ENCODE measurements at regions not wholly inside any gene's neighbourhood (a gene's known extent, or its start where the extent isn't known, plus 50 kb on each side); places are given as distances from the start of the nearest gene placed in this dataset.
"Not testable (repeated sequence)": the region's sequence is repeated elsewhere in the genome, so short reads cannot be mapped to it uniquely, and the experiment has no call there.

DNA sequence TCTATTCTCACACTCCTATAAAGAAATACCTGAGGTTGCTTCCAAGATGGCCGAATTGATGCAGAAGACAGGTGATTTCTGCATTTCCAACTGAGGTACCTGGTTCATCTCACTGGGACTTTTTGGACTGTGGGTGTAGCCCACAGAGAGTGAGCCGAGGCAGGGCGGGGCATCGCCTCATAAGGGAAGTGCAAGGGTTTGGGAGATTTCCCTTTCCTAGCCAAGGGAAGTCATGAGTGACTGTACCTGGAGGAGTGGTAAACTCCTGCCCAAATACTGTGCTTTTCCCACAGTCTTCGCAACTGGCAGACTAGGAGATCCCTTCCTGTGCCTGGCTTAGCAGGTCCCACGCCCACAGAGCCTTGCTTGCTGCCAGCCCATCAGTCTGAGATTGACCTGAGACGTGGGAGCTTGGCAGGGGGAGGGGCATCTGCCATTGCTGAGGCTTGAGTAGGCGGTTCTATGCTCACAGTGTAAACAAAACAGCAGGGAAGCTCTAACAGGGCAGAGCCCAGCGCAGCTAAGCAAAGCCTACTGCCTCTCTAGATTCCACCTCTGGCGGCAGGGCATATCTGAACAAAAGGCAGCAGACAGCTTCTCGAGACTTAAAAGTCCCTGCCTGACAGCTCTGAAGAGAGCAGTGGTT lies 152.2 kb downstream of the ARL4A start:
- CTCF ChIA-PET: no interaction called here
- H3K27me3 Mint-ChIP-seq: peaks cover 3 to 8% of the 10 kb centered on the region in 2 donors
- H3K27ac ChIP-seq (ENCODE audit: low read depth, low read length): no peak overlapping the region
- H3K9me3 ChIP-seq (ENCODE audit: low read length): no peaks in the 10 kb centered on the region
- no peaks in the 10 kb centered on the region for H3K36me3 ChIP-seq (ENCODE audit: insufficient read depth, low read length)
- POLR2A ChIA-PET: no interaction called here
- H3K36me3 Mint-ChIP-seq: peaks cover 0 to 16% (median 0%) of the 10 kb centered on the region in 3 donors
- no peaks in the 10 kb centered on the region for H3K4me1 Mint-ChIP-seq
- H3K4me3 ChIP-seq (ENCODE audit: low read length): no peak overlapping the region
- no peak overlapping the region for H3K27ac Mint-ChIP-seq
- no peak for DNase-seq
- H3K4me1 ChIP-seq (ENCODE audit: insufficient read depth, low read length): no peaks in the 10 kb centered on the region
- no peak overlapping the region for H3K4me3 Mint-ChIP-seq
- peaks cover 0 to 24% (median 19%) of the 10 kb centered on the region in 5 donors for H3K9me3 Mint-ChIP-seq
- no peaks in the 10 kb centered on the region for H3K27me3 ChIP-seq (ENCODE audit: insufficient read depth, low read length, poor library complexity, severe bottlenecking)

DNA sequence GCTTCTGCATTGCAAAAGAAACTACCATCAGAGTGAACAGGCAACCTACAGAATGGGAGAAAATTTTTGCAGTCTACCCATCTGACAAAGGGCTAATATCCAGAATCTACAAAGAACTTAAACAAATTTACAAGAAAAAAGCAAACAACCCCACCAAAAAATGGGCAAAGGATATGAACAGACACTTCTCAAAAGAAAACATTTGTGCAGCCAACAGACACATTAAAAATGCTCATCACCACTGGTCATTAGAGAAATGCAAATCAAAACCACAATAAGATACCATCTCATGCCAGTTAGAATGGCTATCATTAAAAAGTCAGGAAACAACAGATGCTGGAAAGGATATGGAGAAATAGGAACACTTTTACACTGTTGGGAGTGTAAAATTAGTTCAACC lies 157.3 kb downstream of the ARL4A start:
- peaks cover 14 to 36% (median 32%) of the 10 kb centered on the region in 5 donors for H3K9me3 Mint-ChIP-seq
- H3K27ac Mint-ChIP-seq; CTCF ChIA-PET; H3K27me3 Mint-ChIP-seq; H3K36me3 ChIP-seq (ENCODE audit: insufficient read depth, low read length); DNase-seq; POLR2A ChIA-PET; H3K4me1 Mint-ChIP-seq; H3K4me3 Mint-ChIP-seq; H3K4me3 ChIP-seq (ENCODE audit: low read length); H3K9me3 ChIP-seq (ENCODE audit: low read length); H3K27ac ChIP-seq (ENCODE audit: low read depth, low read length); H3K4me1 ChIP-seq (ENCODE audit: insufficient read depth, low read length); H3K27me3 ChIP-seq (ENCODE audit: insufficient read depth, low read length, poor library complexity, severe bottlenecking): not testable (repeated sequence)
- peaks cover 0 to 17% (median 0%) of the 10 kb centered on the region in 3 donors for H3K36me3 Mint-ChIP-seq

DNA sequence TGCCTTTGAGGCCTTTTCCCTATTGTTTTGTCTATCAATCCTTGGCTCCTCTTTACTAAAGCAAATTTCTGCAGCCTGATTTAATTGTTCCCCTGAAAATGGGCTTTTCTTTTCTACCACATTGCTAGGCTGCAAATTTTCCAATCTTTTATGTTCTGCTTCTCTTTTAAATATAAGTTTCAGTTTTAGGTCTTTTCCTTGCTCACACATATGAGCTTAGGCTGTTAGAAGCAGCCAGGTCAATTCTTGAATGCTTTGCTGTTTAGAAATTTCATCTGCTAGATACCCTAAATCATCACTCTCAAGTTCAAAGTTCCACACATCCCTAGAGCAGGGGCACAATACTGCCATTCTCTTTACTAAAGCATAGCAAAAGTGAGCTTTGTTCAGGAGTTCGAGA lies 159.6 kb downstream of the ARL4A start:
- Histone ChIP-seq H3K4me1 (ENCODE audit: insufficient read depth, low read length) (no peaks in the 10 kb centered on the region), H3K36me3 (ENCODE audit: insufficient read depth, low read length) (no peaks in the 10 kb centered on the region), H3K27me3 (ENCODE audit: insufficient read depth, low read length, poor library complexity, severe bottlenecking) (no peaks in the 10 kb centered on the region), H3K9me3 (ENCODE audit: low read length) (no peaks in the 10 kb centered on the region), H3K4me3 (ENCODE audit: low read length) (no peak overlapping the region), H3K27ac (ENCODE audit: low read depth, low read length) (no peak overlapping the region)
- H3K4me3 Mint-ChIP-seq: no peak overlapping the region
- H3K27me3 Mint-ChIP-seq: peaks cover 0 to 3% of the 10 kb centered on the region in 2 donors
- DNase-seq: no peak
- peaks cover 14 to 36% (median 32%) of the 10 kb centered on the region in 5 donors for H3K9me3 Mint-ChIP-seq
- no peaks in the 10 kb centered on the region for H3K4me1 Mint-ChIP-seq
- no peak overlapping the region for H3K27ac Mint-ChIP-seq
- H3K36me3 Mint-ChIP-seq: peaks cover 0 to 17% (median 0%) of the 10 kb centered on the region in 3 donors
- ChIA-PET CTCF (no interaction called here), POLR2A (no interaction called here)

DNA sequence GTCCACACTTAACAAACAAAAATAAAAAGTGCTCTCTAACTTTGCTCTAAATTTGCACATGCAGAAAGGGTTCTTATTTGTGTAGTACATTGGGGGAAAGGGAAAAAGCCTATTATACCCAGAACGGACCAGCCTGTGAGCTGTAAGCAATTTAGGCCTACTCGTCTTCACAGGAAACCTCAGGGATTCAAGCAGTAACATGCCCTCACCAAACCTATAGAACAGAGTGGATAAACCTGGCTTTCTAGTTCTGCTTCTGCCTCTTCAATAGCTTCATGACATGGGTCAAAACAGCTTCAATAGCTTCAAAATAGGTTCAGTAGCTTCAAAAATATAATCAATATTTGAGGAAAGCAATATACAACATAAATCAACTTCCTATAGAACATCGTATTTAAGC lies 163.7 kb downstream of the ARL4A start:
- Mint-ChIP-seq H3K27me3 (peaks cover 0 to 1% of the 10 kb centered on the region in 2 donors), H3K9me3 (peaks cover 5 to 8% (median 7%) of the 10 kb centered on the region in 5 donors), H3K36me3 (no peaks in the 10 kb centered on the region), H3K4me3 (no peak overlapping the region), H3K27ac (peak overlapping the region in 1 of 8 donors; percentile 35), H3K4me1 (no peaks in the 10 kb centered on the region)
- Histone ChIP-seq H3K27ac (ENCODE audit: low read depth, low read length) (no peak overlapping the region), H3K9me3 (ENCODE audit: low read length) (no peaks in the 10 kb centered on the region), H3K36me3 (ENCODE audit: insufficient read depth, low read length) (no peaks in the 10 kb centered on the region), H3K4me1 (ENCODE audit: insufficient read depth, low read length) (no peaks in the 10 kb centered on the region), H3K27me3 (ENCODE audit: insufficient read depth, low read length, poor library complexity, severe bottlenecking) (no peaks in the 10 kb centered on the region), H3K4me3 (ENCODE audit: low read length) (no peak overlapping the region)
- no peak for DNase-seq
- CTCF ChIA-PET: interaction anchor here (0.6 kb wide), 1 partner anchor 188 kb away, joined by 3 read pairs; no protein-coding TSS in a partner anchor
- POLR2A ChIA-PET: no interaction called here

DNA sequence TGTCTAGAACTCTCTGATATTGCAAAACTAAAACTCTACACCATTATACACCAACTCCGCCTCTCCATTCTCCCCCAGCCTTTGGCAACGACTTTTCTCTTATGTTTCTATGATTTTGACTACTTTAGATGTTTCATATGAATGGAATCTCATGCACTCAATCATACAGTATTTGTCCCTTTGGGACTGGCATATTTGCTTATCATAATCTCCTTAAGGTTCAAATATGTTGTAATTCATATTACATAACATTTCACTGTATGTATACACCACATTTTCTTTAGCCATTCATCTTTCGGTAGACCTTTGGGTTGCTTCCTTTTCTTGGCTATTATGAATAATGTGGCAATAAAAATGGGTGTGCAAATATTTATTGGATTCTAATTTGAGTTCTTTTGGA lies 164.4 kb downstream of the ARL4A start:
- Histone ChIP-seq H3K27me3 (ENCODE audit: insufficient read depth, low read length, poor library complexity, severe bottlenecking) (no peaks in the 10 kb centered on the region), H3K4me1 (ENCODE audit: insufficient read depth, low read length) (no peaks in the 10 kb centered on the region), H3K27ac (ENCODE audit: low read depth, low read length) (no peak overlapping the region), H3K9me3 (ENCODE audit: low read length) (no peaks in the 10 kb centered on the region), H3K4me3 (ENCODE audit: low read length) (no peak overlapping the region), H3K36me3 (ENCODE audit: insufficient read depth, low read length) (no peaks in the 10 kb centered on the region)
- ChIA-PET CTCF (no interaction called here), POLR2A (no interaction called here)
- Mint-ChIP-seq H3K4me3 (no peak overlapping the region), H3K27ac (no peak overlapping the region), H3K36me3 (no peaks in the 10 kb centered on the region), H3K4me1 (no peaks in the 10 kb centered on the region), H3K9me3 (peaks cover 5 to 8% (median 7%) of the 10 kb centered on the region in 5 donors), H3K27me3 (peaks cover 0 to 1% of the 10 kb centered on the region in 2 donors)
- no peak for DNase-seq

DNA sequence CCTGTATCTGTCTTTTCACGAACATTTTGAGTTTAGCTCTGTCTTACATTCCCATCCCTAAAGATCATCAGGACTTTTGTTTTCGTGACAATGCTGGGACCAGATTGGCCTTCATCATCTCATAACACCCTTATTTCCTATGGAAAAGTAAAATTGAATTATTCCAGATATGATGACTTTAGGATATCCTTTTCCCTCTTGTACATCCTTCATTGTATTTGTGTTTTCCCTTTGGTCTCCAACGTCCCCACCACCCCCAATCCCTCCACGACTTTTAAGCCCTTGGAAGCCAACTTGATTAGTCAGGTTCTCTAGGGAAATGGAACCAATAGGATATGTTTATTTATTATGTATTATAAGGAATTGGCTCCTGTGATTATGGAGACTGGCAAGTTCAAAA lies 167.6 kb downstream of the ARL4A start:
- no peaks in the 10 kb centered on the region for H3K36me3 Mint-ChIP-seq
- no peak overlapping the region for H3K4me3 Mint-ChIP-seq
- Histone ChIP-seq H3K4me1 (ENCODE audit: insufficient read depth, low read length) (no peaks in the 10 kb centered on the region), H3K36me3 (ENCODE audit: insufficient read depth, low read length) (no peaks in the 10 kb centered on the region), H3K9me3 (ENCODE audit: low read length) (no peaks in the 10 kb centered on the region), H3K27ac (ENCODE audit: low read depth, low read length) (no peak overlapping the region), H3K27me3 (ENCODE audit: insufficient read depth, low read length, poor library complexity, severe bottlenecking) (no peaks in the 10 kb centered on the region), H3K4me3 (ENCODE audit: low read length) (no peak overlapping the region)
- DNase-seq: no peak
- no peaks in the 10 kb centered on the region for H3K4me1 Mint-ChIP-seq
- H3K27ac Mint-ChIP-seq: no peak overlapping the region
- peaks cover 0 to 1% of the 10 kb centered on the region in 2 donors for H3K27me3 Mint-ChIP-seq
- ChIA-PET CTCF (no interaction called here), POLR2A (no interaction called here)
- no peaks in the 10 kb centered on the region for H3K9me3 Mint-ChIP-seq

DNA sequence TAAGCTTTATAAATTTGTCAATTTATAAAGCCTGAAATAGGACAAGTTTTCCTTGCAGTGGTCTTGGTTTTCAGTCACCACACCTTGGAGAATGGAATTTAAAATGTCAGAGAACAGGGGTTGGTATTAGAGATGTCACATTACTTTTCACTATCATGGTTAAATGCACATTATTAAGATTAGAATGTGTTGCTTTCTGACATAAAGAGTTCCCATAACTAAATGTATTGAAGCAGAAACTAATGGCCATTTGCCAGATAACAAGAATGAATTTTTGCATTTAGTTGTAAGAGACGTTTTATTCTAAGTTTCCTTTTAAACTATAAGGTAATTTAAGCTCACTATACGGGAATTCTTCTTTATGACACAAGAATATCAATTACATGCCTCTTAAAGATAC lies 172.3 kb downstream of the ARL4A start:
- no peaks in the 10 kb centered on the region for H3K9me3 ChIP-seq (ENCODE audit: low read length)
- H3K4me1 ChIP-seq (ENCODE audit: insufficient read depth, low read length): no peaks in the 10 kb centered on the region
- H3K36me3 ChIP-seq (ENCODE audit: insufficient read depth, low read length): no peaks in the 10 kb centered on the region
- H3K27ac ChIP-seq (ENCODE audit: low read depth, low read length): no peak overlapping the region
- H3K9me3 Mint-ChIP-seq: no peaks in the 10 kb centered on the region
- POLR2A ChIA-PET: interaction anchor here (0.5 kb wide), 1 partner anchor 206 kb away, joined by 8 read pairs; no protein-coding TSS in a partner anchor
- H3K27ac Mint-ChIP-seq: no peak overlapping the region
- no peak overlapping the region for H3K4me3 ChIP-seq (ENCODE audit: low read length)
- no peaks in the 10 kb centered on the region for H3K36me3 Mint-ChIP-seq
- CTCF ChIA-PET: no interaction called here
- no peaks in the 10 kb centered on the region for H3K4me1 Mint-ChIP-seq
- no peak overlapping the region for H3K4me3 Mint-ChIP-seq
- DNase-seq: no peak
- H3K27me3 Mint-ChIP-seq: peaks cover 0 to 5% of the 10 kb centered on the region in 2 donors
- no peaks in the 10 kb centered on the region for H3K27me3 ChIP-seq (ENCODE audit: insufficient read depth, low read length, poor library complexity, severe bottlenecking)

DNA sequence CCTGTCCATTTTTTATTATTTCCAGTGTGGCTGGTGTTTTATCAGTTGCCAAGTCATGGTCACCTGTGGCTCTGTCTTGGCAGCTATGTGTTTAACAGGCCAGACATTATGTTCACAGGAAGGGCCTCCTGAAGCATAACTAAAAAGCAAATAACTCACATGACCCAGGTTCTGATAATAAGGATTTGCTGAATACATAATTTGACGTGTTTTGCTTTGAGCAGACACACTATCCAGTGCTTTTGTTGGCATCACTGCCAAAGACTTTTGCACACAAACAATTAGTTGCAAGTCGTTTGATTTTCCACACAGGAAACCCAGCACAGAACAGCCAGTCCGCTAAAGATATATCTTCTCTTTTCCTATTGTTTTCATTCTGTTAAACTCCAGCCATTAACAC lies 173.6 kb downstream of the ARL4A start:
- no peak for DNase-seq
- Histone ChIP-seq H3K27me3 (ENCODE audit: insufficient read depth, low read length, poor library complexity, severe bottlenecking) (no peaks in the 10 kb centered on the region), H3K27ac (ENCODE audit: low read depth, low read length) (no peak overlapping the region), H3K4me3 (ENCODE audit: low read length) (no peak overlapping the region), H3K36me3 (ENCODE audit: insufficient read depth, low read length) (no peaks in the 10 kb centered on the region), H3K9me3 (ENCODE audit: low read length) (no peaks in the 10 kb centered on the region), H3K4me1 (ENCODE audit: insufficient read depth, low read length) (no peaks in the 10 kb centered on the region)
- Mint-ChIP-seq H3K36me3 (no peaks in the 10 kb centered on the region), H3K27me3 (peaks cover 0 to 7% of the 10 kb centered on the region in 2 donors), H3K9me3 (no peaks in the 10 kb centered on the region), H3K4me3 (no peak overlapping the region), H3K27ac (no peak overlapping the region), H3K4me1 (no peaks in the 10 kb centered on the region)
- CTCF ChIA-PET: no interaction called here
- POLR2A ChIA-PET: no interaction called here

All from CD8-positive, alpha-beta memory T cell (primary cell).